ENCODE measurements at regions not wholly inside any gene's neighbourhood (a gene's known extent, or its start where the extent isn't known, plus 50 kb on each side); places are given as distances from the start of the nearest gene placed in this dataset.

- no peak for TF ChIP-seq SP1 (IDR thresholded peaks at IDR 0.05; ENCODE audit: low read depth, low read length)
Measured at GRCh38 chr15:60217161-60217560, 180.6 kb downstream of the ANXA2 start (continued).

GRCh38 chr15:60218256-60218655, 179.5 kb downstream of the ANXA2 start:
- 14% methylated on average over 3 of the region's 3 CpGs for WGBS (ENCODE audit: insufficient coverage, insufficient replicate concordance, low lambda C conversion rate, missing lambda C conversion rate)
- BruUV-seq (replicated peaks): no TSS peak
- Histone ChIP-seq H3K27ac (ENCODE audit: control insufficient read depth, insufficient read depth) (no peak overlapping the region), H4K20me1 (ENCODE audit: control insufficient read depth, insufficient read depth) (no peaks in the 10 kb centered on the region), H3K4me2 (ENCODE audit: control insufficient read depth, insufficient read depth) (no peak overlapping the region), H3K4me3 (no peak overlapping the region), H2AFZ (ENCODE audit: control insufficient read depth, low read depth, low read length) (no peak overlapping the region), H3K9me3 (replicated peaks; ENCODE audit: control insufficient read depth, insufficient read depth, low read length) (no peaks in the 10 kb centered on the region), H3K9ac (ENCODE audit: control insufficient read depth, insufficient read depth, low read length) (no peak overlapping the region), H3K79me2 (ENCODE audit: control insufficient read depth, insufficient read depth, low read length) (no peaks in the 10 kb centered on the region), H3K27me3 (replicated peaks in 1 of 2; ENCODE audit: control insufficient read depth in 2 of 2, insufficient read depth in 2 of 2, low read length in 1 of 2) (no peaks in the 10 kb centered on the region; a peak in 2 of 4 replicates), H3K36me3 (ENCODE audit: control insufficient read depth in 2 of 2, insufficient read depth in 2 of 2, low read length in 1 of 2) (no peaks in the 10 kb centered on the region), H3K4me1 (ENCODE audit: control insufficient read depth, insufficient read depth, low read length) (no peaks in the 10 kb centered on the region)
- in situ Hi-C loops (cut with MboI): no loop called here
- no peak for DNase-seq (ENCODE audit: low read depth, low spot score)
- intact Hi-C loops (cut with micrococcal nuclease; ENCODE audit: unreplicated experiment): no loop called here
- ChIA-PET POLR2A (no interaction called here), RAD21 (ENCODE audit: unreplicated experiment) (no interaction called here), CTCF (no interaction called here), SMC1A (ENCODE audit: uncharacterized antibody, unreplicated experiment) (no interaction called here)
- TF ChIP-seq HDAC2 (IDR thresholded peaks at IDR 0.05) (no peak), MYC (IDR thresholded peaks at IDR 0.05; ENCODE audit: insufficient read depth, insufficient read length, insufficient replicate concordance, low read length, severe bottlenecking) (no peak), CHD1 (IDR thresholded peaks at IDR 0.05; ENCODE audit: low read depth, low read length) (no peak), RELB (IDR thresholded peaks at IDR 0.05; ENCODE audit: low read depth) (no peak), TAF1 (IDR thresholded peaks at IDR 0.05; ENCODE audit: borderline replicate concordance, low read depth, low read length) (no peak), PKNOX1 (IDR thresholded peaks at IDR 0.05) (no peak), CREB1 (IDR thresholded peaks at IDR 0.05; ENCODE audit: low read depth) (no peak), EZH2 (IDR thresholded peaks at IDR 0.05; ENCODE audit: borderline replicate concordance, control insufficient read depth, low read depth, low read length) (no peak), NR2F1 (conservative IDR thresholded peaks at IDR 0.05) (no peak), RFX5 (IDR thresholded peaks at IDR 0.05; ENCODE audit: low read depth, low read length) (no peak), IRF4 (IDR thresholded peaks at IDR 0.05; ENCODE audit: low read depth, low read length) (no peak), ZNF274 (IDR thresholded peaks at IDR 0.05; ENCODE audit: insufficient read depth, insufficient read length) (no peak)
- ATAC-seq: no peak
- no peak for FAIRE-seq

Measured in GM12878 (cell line).